ENCODE measurements at regions not wholly inside any gene's neighbourhood (a gene's known extent, or its start where the extent isn't known, plus 50 kb on each side); places are given as distances from the start of the nearest gene placed in this dataset.

DNA sequence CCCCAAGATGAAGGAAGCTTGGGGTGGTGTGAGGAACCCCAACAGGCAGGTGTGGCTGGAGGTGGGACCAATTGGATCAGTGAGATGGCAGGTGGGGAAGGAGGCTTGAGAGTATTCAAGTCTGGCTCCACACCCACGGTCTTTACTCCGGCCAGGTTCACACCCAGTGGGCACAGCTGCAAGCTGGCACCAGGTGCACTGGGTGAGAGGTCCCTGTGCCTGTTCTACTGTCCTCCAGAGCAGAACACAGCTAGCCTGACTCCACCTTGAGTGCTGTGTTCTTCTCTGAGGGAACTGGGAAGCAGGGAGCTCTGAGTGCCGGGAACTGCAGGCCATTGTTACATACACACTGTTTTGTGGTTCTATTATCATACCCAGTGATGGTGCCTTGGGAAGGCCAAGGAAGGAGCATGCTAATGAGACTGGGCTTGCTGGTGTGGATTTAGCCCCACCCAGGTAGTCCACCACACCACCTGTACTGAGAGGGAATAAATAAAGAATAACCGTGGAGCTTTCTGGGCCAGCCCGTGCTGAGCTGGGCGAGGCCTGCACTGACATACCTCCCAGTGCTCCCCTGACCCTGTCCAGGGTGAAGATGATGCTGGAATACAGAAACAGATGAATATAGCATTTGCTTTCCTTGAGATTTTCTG lies 93.4 kb downstream of the ABHD5 start:
- no peak for DNase-seq

GRCh38 chr3:43784640-43785011 lies 93.9 kb downstream of the ABHD5 start:
- no peak for DNase-seq

GRCh38 chr3:43785551-43785950 lies 94.8 kb downstream of the ABHD5 start:
- DNase-seq: no peak

DNA sequence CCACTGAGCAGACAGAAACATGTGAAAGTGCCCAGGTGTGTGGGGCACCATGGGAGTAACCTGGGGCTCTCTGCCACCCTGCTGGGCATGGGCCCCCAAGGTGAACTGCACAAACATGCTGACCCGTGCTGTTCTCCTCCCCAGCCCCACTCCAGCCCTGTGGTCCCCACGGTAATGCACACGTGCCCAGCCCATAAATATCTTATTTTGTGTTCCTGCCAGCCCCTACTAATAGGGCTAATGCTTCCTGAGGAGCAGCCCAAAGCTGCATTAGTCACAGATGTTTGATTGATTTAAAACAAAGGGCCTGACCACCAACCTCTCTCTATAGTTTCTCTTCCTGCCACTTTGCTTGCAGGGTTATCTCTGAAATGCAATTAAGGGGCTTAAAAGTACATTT lies 95.4 kb downstream of the ABHD5 start:
- no peak for DNase-seq

DNA sequence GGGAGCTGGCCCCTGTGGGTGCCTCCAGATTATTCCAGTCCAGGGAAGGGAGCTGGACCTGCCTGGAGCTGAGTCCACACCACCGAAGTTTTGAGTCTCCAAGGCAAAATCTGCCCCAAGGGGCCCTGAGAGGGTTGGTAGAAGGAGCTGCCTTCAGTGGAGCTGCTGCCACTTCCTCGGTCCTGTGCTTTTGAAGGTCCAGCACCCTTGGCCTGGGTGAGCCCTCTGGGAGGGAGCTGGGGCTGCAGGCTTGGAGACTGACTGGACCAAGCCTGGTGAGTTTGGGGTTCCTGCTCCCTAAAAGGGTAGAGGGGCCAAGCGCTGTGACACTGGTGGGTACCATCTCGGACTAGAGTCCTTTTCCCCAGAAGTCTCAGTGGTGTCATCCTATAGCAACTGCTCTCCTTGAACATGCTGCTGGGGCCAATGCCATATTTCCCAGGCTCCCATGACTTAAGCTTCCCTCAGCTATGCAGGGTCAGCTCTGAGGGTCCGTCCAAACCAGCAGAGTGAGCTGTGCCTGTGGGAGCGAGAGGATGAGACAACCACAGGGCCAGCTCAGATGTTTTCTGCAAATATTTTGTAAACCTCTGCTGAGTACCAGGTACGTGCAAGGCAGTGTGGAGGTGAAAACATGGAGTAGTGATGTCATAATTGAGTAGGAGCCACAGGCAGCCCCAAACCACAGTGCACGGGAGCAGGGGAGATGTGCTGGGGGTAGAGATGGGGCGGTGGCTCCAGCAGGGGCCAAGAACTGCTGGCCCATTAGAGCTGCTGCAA lies 96.0 kb downstream of the ABHD5 start:
- DNase-seq: no peak

DNA sequence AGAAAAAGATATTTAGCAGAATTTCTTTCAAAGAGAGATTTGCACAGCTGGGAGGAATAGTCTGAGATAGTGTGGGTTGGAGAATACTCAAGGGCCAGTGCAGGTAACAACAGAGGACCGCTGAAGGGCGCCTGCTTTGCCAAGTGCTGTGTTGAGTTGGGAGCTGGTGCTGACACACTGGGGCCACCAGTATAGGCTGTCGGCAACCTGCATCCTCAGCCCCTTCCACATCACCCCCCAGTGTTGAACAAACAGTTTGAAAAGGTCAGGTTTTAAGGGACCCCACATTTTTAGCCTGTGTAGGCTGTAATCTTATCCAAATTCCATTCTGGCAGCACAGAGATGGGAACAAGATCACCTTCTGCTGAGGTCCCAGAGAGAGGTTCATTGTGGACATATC lies 96.6 kb downstream of the ABHD5 start:
- no peak for DNase-seq

DNA sequence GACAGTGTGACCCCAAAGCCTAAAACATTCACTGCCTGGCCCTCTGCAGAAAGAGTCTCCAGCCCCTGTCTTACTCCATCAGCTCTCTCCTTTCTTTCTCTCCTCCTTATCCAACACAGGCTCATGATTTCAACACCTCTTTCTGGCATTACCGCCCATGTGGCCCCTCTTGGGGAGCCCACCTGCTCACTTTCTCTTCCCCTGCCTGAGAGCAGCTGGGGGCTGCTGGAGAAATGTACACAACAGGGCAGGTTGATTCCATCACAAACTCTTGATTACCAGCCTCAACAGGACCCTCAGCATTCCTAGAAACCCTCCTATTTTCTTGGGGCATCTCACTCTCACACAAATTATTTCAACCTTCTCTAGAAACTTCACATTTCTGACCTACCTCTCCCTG lies 98.3 kb downstream of the ABHD5 start:
- no peak for DNase-seq

GRCh38 chr3:43790060-43790459 lies 99.3 kb downstream of the ABHD5 start:
- no peak for DNase-seq

DNA sequence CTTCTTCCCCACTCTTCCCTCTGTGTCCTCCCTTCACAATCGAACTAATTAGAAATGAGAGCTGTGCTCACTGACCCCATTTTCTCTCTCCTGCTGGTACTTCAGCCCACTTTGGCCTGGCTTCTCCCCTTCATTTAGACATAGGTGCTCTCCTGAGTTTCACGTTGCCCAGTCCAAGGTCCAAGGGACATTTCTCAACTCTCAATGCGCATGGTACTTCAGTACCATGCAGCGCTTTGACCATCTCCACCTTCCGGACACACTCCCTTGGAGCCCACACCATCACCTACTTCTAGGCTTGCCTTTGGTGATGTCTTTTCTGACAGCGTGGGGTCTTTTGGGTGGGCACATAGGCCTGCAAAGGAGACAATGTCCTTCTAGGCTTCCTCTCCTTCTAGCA lies 99.7 kb downstream of the ABHD5 start:
- DNase-seq: no peak

DNA sequence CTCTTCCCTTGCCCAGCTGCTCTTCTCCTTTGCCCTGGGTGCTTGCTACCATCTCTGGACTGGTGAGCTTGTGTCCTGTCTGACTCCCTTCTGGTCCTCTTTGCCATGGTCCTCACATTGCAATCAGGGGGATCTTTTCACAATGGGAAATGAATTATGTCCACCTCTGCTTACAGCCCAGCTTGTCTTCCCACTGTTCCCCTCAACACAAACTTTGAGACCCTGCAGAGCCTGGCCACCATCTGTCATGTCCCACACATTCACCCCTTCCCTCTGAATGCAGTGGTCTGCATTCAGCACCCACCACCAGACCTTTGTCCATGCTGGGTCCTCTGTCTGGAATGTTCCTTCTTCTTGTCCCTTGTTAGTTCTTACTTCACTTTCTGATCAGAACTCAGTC lies 100.5 kb downstream of the ABHD5 start:
- no peak for DNase-seq

GRCh38 chr3:43792904-43793303 lies 102.2 kb downstream of the ABHD5 start:
- DNase-seq: no peak

GRCh38 chr3:43793648-43794372 lies 103.1 kb downstream of the ABHD5 start:
- no peak for DNase-seq

GRCh38 chr3:43794776-43795175 lies 104.0 kb downstream of the ABHD5 start:
- DNase-seq: no peak

GRCh38 chr3:43795491-43795890 lies 104.8 kb downstream of the ABHD5 start:
- no peak for DNase-seq

DNA sequence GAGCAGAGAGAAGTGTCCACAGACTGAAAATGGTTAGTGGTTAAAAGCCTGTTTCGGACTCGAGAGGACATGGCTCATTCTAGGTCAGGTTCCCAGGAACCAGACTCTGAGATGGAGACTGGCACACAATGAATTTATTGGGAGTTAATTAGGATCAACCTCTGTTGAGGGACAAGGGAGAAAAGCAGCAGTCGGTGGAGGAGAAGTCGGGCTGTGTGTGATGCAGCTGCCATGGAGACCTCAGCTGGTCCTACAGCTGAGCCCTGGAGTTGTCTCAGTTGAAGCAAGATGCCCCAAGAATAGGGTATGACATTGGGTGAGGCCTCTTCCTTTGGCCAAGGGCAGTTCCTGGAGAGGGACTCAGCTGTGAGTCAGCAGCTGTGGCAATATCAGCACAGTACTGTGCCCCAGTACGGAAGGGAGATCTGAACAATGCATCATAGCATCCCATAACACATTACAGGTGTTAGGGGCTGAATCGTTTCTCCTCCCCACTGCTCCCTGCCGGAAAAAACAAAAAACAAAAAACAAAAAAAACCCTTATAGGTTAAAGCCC lies 105.4 kb downstream of the ABHD5 start:
- DNase-seq: no peak

DNA sequence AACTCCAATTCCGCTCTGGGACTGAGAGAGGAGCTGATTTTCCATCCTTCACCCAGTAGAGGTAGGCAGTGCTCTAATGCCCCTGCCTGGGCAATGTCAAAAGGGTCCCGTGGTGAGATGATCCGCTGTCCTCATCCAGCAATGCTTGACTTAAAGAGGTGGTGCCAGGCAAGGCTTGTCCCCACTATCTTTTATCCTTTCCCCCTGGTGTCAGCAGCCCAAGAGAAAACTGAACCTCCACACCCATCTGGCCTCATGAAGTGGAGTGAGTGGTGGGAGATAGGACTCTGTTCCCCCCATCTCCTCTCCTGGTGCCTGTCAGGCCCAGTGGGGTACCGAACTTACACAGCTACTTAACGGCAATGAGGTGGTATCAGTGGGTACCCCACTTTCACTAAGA lies 107.1 kb downstream of the ABHD5 start:
- DNase-seq: no peak

- DNase-seq: no peak
Observed at GRCh38 chr3:43810797-43811196, 120.1 kb downstream of the ABHD5 start.

GRCh38 chr3:43814461-43814860 lies 123.7 kb downstream of the ABHD5 start:
- DNase-seq: no peak

- DNase-seq: no peak
Observed at GRCh38 chr3:43816372-43816771, 125.6 kb downstream of the ABHD5 start.

DNA sequence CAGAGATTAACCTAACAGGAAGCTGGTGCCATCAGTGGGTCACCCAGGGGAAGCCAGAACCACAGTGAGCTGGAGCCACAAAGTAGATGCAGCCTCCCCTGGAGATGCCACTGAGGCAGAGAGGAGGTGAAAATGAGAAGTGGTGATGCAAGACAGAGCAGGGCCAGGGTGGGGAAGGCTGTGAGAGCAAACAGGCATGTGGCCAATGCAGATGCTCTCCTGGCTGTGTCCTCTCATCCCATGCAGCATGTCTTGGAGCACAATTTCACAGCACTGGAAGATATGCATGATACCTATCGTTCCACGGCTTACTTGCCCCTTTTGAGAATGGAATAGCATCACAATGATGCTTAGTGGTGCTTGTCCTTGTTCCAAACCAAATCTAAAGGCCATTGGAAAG lies 126.3 kb downstream of the ABHD5 start:
- no peak for DNase-seq

DNA sequence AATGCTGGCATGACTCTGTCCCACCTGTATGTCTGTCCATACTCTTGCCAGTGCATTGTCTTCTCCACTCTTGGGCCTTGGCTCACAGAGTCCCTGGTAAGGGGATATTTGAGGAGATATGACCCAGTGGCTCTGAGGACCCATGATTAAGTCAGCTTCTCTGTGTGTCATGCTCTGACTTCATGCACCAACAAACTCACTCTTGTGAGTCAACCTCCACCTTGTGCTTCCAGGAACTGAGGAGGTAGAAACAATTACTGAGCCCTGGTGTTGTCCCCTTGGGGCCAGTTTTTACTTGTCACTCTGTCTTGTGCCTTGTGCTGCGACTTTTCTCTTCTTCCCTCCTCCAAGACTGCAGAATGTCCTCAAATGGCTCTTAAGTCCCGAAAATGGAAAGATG lies 127.1 kb downstream of the ABHD5 start:
- no peak for DNase-seq

GRCh38 chr3:43818229-43818628 lies 127.5 kb downstream of the ABHD5 start:
- no peak for DNase-seq

DNA sequence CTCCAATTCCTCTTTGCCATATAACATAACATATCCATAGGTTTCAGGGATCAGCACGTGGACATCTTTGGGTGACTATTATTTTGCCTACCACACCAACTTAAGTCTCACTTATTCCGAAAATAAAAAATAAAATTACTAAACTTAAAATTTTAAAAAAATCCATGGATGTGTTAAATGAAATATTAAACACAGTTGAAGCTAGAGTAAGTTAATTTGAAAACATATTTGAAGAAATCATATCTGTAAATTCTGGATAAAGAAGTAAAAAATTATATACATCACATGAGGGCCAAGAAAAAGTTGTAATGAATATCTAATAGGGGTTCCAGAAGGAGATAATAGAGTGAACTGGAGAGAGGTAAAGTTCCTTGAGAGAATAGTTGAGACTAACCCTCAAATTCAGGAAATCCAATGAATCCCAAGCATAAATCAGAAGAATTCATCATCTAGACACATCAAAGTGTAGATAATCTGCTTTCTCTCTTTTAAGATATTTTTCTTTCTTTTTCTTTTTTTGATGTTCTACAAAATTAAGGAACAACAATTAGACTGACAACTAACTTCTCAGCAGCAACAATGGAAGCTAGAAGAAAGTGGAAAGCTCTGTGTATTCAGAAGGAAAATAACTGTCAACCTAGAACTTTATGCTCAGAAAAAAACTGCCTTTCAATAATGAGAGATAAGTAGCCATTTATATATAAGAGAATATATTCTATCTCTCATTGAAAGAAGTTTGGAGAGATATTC lies 147.4 kb downstream of the ABHD5 start:
- DNase-seq: no peak
